RCC 7860 (cell line): ENCODE measurements at regions not wholly inside any gene's neighbourhood (a gene's known extent, or its start where the extent isn't known, plus 50 kb on each side); places are given as distances from the start of the nearest gene placed in this dataset.
"Not testable (repeated sequence)": the region's sequence is repeated elsewhere in the genome, so short reads cannot be mapped to it uniquely, and the experiment has no call there.

Experiments used
- DNase-seq: peaks from one replicate; pipeline ENCODE4 v3.0.0-alpha.2; 2015; ENCODE audit warnings: low spot score
- FAIRE-seq: peaks from 2 replicates; lab custom pipeline; 2012; peaks lifted over from hg19 to GRCh38; lab: Jason Lieb, UNC

GRCh38 chr17:20681746-20682722, 102.5 kb downstream of the CDRT15L2 start:
- not testable (repeated sequence) for DNase-seq, FAIRE-seq

GRCh38 chr17:20683651-20684229, 104.2 kb downstream of the CDRT15L2 start:
- FAIRE-seq, DNase-seq: not testable (repeated sequence)

GRCh38 chr17:20684975-20685374, 105.5 kb downstream of the CDRT15L2 start:
- not testable (repeated sequence) for DNase-seq, FAIRE-seq

- not testable (repeated sequence) for FAIRE-seq, DNase-seq
Measured at GRCh38 chr17:20687584-20687983, 108.1 kb downstream of the CDRT15L2 start.

GRCh38 chr17:20689170-20689749, 109.7 kb downstream of the CDRT15L2 start:
- FAIRE-seq, DNase-seq: not testable (repeated sequence)

- FAIRE-seq, DNase-seq: not testable (repeated sequence)
Measured at GRCh38 chr17:20692706-20693105, 113.2 kb downstream of the CDRT15L2 start.

- DNase-seq, FAIRE-seq: not testable (repeated sequence)
Measured at GRCh38 chr17:20695871-20696270, 116.3 kb downstream of the CDRT15L2 start.

- not testable (repeated sequence) for FAIRE-seq, DNase-seq
Measured at GRCh38 chr17:20698463-20699206, 119.1 kb downstream of the CDRT15L2 start.

- DNase-seq, result not testable (repeated sequence)
Measured at GRCh38 chr17:20700528-20700927, 121.0 kb downstream of the CDRT15L2 start.

GRCh38 chr17:20701366-20701765, 121.8 kb downstream of the CDRT15L2 start:
- not testable (repeated sequence) for DNase-seq, FAIRE-seq

More at GRCh38 chr17:20700528-20700927, 121.0 kb downstream of the CDRT15L2 start:
- not testable (repeated sequence) for FAIRE-seq

- FAIRE-seq, result no peak
Measured at GRCh38 chr17:20702692-20703091, 123.2 kb downstream of the CDRT15L2 start.

GRCh38 chr17:20703781-20704180, 124.3 kb downstream of the CDRT15L2 start:
- no peak for FAIRE-seq
- DNase-seq, result no peak

More at GRCh38 chr17:20702692-20703091, 123.2 kb downstream of the CDRT15L2 start:
- no peak for DNase-seq

GRCh38 chr17:20705186-20705585, 125.7 kb downstream of the CDRT15L2 start:
- FAIRE-seq, DNase-seq: not testable (repeated sequence)

GRCh38 chr17:20706751-20707373, 127.3 kb downstream of the CDRT15L2 start:
- no peak for FAIRE-seq

GRCh38 chr17:20708821-20709220, 129.3 kb downstream of the CDRT15L2 start:
- not testable (repeated sequence) for FAIRE-seq, DNase-seq

More at GRCh38 chr17:20706751-20707373, 127.3 kb downstream of the CDRT15L2 start:
- DNase-seq, result no peak

GRCh38 chr17:20716481-20716880, 137.0 kb downstream of the CDRT15L2 start:
- not testable (repeated sequence) for FAIRE-seq

GRCh38 chr17:20721171-20721570, 141.6 kb downstream of the CDRT15L2 start:
- FAIRE-seq (no peak), DNase-seq (no peak)

More at GRCh38 chr17:20716481-20716880, 137.0 kb downstream of the CDRT15L2 start:
- not testable (repeated sequence) for DNase-seq

GRCh38 chr17:20724391-20724790, 144.9 kb downstream of the CDRT15L2 start:
- DNase-seq, FAIRE-seq: not testable (repeated sequence)

GRCh38 chr17:20727201-20727600, 147.7 kb downstream of the CDRT15L2 start:
- not testable (repeated sequence) for FAIRE-seq, DNase-seq

- no peak for FAIRE-seq
- no peak for DNase-seq
Measured at GRCh38 chr17:20728181-20728580, 148.7 kb downstream of the CDRT15L2 start.
